Right ventricle myocardium inferior (tissue), 1 donor: ENCODE measurements at regions not wholly inside any gene's neighbourhood (a gene's known extent, or its start where the extent isn't known, plus 50 kb on each side); places are given as distances from the start of the nearest gene placed in this dataset.
A peak's percentile ranks its signal among the peaks of the same experiment; 100 is the strongest.

Source experiments
- ATAC-seq: fragments of 200-7000 bp; cut with Tn5 transposase; one replicate; pipeline ENCODE4 v1.9.1; 2020; ENCODE audit warnings: mild to moderate bottlenecking, moderate library complexity
- DNase-seq: peaks from one replicate; pipeline ENCODE4 v3.0.0; 2021; ENCODE audit errors: missing footprints
- intact Hi-C: fragments of 100-400 bp; cut with DNase I; formaldehyde crosslinking; loops from one replicate; pipeline ENCODE4 v1.11.0; 2022
- donor health status: DM: no; HTN: yes; CAD: no; lungs with severe emphysema.

DNA sequence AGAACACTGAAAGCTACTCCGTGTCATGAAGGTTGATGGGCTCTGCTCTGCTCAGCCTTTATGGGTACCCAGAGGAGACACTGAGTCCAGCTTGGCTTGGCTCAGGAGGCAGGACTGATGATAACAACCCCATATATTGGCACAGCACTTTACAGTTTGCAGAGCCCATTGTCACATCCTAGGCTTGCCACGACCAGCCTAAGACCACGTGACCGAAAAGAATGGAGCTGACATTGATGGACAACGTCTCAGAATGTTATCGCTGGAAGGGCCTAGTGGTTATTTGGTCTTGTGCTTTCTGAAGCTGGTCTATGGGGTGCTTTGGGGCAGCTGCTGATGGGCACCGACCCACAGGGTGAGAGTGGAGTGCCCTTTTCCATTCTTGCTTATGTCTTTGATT, 72.9 kb upstream of the RUNX3 start:
- DNase-seq, result no peak
- intact Hi-C loops, result no loop called here
- ATAC-seq, result no peak

DNA sequence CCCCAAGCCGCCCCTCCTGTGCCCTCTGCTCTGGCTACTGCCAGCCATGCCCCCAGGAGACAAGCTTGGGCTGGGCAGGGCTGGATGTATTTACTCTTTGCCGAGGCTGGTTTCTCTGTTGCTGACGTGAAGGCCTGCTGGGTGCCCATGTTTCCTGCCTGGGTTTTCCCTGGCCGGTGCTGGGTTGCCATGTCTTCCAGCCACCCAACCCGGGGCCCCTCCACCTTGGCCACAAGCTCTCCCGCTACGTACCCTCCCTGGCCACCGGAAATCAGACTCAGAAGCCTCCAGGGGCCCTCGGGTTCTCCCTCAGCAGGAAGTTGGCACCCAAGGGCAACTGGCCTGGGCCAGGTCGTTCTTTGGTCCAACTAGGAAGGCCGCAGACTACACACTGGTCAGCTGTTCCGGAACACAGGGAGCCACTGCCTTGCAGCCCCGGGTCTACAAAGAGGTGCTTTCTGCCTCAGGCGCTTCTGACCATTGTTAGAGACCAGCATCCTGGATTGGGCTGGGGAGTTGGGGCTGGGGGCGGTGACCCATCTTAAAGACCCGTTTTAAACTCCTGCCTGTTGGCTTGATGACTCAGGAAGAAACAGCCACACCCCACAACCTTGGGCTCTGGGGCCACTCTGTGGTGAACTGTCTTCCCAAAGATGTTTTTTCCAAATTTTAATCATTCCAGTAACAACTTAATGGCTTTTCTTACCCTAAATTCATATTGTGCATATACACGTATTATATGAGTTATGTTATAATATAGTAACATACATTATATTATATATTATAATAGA, 71.2 kb upstream of the RUNX3 start:
- ATAC-seq (no peak), DNase-seq (peak; percentile 6)
- intact Hi-C loops, result no loop called here

DNA sequence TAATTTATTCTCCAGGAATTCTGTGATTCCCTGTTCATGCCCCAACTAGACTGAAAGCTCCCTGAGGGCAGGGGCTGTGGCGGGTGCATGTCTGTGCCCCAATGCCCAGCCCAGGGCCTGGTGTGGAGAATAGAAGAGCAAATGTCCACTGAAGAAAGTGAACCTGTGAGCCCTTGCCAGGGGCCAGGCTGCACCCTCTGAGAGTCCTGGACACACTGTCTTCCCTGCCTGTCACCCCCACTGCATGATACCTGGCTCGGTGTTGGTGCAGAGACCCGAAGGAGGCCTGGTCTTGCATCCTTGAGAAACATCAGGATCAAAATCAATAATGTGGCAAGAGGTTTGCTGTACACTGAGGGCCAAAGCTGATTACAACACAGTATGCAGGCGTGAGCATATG, 69.8 kb upstream of the RUNX3 start:
- intact Hi-C loops, result no loop called here
- ATAC-seq (no peak), DNase-seq (peak; percentile 52)

DNA sequence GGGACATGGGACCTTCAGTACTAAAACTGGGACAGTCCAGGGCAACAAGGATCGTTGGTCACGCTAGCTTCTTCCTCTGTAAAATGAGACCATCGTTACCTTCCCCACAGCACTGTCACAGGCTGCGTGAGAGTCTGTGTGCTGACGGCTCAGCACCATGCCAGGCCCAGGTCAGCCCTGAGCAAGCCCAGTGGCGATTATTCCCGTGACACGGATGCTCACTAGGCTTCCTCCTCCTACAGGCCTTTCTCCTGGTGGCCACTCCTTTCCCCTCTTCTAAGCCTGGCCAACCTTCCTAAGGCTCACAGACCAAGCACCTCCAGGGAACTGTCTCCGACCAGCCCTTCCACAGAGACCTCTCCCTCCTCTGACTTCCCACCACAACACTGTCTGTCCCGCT, 69.3 kb upstream of the RUNX3 start:
- DNase-seq, result no peak
- no peak for ATAC-seq
- intact Hi-C loops, result no loop called here

DNA sequence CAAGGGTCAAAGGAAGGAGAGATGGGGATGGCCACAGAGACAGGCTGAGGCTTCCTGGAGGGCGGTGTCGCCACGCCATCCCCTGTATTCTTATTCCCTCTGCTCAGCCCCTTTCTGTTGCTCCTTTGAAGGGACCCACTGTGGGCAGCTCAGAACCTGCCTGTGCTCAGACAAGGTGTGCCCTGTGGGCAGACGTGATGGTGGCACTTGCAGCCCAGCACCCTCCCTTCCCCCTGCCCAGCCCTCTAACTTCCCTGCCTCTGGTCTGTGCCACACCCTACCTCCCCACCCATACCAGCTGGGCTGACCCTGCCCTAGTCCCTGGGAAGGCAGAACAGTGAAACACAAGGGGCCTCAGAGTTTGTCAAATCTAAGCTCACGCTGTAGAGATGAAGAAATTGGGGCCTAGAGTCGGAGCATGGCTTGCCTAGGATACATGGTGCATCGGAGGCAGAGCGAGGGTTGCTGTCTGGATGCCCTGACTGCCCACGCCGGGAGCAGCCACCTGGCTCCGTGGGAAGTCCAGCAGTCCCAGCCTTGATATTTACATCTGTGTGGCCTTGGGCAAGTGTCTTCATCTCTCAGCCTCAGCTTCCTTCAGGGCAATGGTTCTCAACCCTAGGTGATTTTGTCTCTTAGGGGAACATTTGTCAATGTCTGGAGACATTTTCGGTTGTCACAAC, 68.6 kb upstream of the RUNX3 start:
- intact Hi-C loops, result no loop called here
- ATAC-seq (no peak), DNase-seq (no peak)

DNA sequence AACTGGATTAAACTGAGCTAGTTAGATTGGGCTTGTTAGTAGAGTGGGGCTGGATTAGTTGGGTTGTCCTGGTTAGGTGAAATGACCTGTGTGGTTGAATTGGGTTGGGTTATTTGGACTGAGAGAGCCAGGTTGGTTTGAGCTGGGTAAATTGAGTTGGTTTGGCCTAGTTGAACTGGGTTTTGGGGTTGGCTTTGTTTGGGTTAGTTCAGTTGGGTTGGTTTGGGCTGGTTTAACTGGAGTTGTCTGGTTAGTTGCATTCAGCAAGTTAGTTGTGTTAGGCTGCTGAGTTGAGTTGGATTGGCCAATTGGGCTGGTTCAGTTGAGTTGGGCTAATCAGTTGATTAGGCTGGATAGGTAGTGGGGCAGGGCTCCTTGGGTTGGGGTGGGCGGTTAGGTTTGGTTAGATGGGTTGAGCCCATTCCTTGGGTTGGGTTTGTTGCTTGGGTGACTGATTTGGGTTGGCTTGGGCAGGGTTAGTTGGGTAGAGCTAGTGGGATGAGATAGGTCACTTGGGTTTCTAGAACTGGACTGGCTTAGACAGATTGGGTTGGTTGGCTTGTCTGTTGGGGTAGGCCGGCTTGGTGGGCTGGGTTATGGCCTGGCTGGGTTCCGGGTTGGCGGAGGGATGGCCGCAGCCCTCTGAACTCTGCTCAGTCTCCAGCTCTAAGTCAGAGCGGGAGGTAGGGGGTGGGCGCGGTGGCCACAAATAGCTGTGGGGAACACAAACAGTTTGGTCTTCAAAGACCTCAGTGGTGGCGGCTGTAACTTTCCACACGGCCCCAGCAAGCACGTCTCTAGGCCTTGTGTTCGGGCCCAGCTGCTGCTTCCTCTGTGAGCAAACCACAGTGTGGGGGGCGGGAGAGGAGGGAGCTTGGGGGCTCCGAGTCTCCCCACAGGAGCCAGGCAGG, 67.2 kb upstream of the RUNX3 start:
- DNase-seq (no peak), ATAC-seq (no peak)
- intact Hi-C loops, result no loop called here

DNA sequence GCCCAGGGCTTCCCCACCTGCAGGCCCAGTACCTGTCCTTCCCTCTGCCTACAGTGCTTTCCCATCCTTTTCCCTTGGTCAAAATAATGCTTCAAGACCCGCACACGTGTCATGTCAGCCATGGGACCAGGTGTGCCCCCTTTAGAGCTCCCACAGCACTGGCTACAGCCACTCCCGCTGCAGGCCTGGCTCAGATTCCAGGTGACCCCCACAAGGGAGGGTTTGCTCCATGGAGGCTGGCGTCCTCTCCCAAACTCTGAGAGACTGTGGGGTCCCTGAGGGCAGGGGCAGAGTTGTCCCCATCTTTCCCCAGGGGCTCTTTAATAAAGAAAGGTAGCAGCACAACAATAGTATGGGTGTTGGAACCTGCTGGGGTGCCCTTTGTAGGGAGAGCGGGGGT, 66.4 kb upstream of the RUNX3 start:
- no peak for ATAC-seq
- intact Hi-C loops, result no loop called here
- no peak for DNase-seq

DNA sequence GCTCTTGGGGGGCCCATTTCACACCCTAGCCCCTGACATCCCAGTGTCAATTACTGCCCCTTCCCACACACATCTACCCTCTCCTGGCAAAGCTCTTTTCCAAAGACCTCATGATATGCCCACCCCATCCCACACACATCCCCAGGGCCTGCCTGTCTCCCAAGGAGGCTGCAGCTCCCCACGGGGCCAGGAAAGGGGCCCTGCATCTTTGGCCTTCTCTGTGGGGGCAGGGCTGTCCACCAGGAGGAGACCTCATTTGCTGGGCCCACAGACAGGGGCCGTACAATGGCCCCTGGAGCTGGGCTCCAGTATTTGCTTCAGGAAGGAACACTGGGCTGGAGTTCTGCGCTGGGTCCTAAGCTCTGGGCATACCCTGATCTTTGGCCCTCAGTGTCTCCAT, 65.6 kb upstream of the RUNX3 start:
- intact Hi-C loops, result no loop called here
- no peak for ATAC-seq
- peak; percentile 35 for DNase-seq

DNA sequence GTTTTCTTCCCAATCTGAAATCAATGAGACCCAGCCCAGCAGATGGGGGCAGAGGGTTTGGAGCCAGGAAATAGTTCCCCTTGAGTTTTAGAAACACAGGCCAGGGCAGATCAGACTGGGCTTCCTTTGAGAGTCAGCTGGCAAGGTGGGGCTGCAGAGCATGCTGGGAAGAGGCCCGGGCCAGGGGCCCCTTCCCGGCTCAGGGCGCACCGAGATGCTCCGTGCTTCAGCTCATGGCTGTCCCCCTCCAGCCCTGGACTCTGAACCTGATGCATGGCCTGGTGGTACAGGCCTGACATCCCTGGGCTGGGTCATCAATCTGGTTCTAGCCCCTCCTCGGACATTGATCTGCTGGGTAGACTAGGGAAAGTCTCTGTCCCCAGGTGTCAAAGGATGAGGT, 65.1 kb upstream of the RUNX3 start:
- intact Hi-C loops, result no loop called here
- ATAC-seq, result no peak
- peak; percentile 11 for DNase-seq

DNA sequence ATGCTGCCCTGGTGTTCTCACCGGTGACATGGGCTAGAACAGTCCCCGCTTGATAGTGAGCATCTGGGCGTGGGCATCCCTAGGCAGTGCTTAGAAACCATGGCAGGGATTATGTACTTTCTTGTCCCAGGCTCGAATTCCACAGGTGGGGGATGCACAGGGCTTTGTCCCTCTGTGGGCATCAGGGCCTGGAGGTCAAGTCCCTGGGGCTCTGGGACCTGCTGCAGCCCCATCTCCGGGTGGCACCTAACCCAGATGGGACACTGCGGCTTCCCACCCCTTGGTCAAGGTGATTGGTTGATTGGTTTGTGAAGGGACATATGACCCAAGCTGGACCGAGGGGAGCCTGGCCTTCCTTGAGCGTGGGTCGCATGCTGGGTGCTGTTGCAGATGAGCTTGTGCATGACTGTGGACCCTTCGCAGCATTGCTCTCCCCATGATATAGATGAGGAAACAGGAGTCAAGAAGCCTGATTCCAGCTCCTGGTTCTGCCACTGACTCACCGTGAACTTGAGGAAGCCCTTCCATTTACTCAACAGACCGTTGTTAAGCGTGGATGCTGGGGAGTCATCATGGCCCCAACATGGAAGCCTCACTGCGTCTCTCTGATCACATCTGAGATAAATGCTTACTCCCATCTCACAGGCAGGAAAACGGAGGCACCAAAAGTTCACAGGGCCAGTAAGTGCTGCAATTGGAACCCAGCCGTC, 64.0 kb upstream of the RUNX3 start:
- ATAC-seq (no peak), DNase-seq (no peak)
- intact Hi-C loops, result no loop called here

DNA sequence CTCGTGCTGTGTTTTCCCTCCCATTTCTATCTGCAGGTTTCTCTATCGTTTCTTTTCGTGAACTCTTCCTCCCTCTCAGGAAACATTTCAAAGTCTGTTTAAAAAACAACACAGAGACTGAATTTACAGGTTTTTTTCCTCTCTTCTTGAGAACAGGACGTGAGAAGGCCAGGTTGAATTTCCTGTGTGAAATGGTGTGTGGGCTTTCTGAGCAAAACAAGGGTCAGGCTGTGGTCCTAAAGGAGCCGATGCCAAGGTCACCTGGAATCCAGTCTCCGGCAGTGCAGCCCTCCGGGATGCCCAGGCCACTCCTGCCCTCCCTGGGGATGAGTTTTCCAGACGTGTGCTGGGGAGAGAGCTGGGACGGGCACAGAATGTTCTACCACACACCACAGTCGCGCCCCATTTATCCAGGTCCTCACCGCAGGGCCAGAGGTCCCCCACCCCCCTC, 62.7 kb upstream of the RUNX3 start:
- DNase-seq (no peak), ATAC-seq (no peak)
- intact Hi-C loops, result no loop called here

DNA sequence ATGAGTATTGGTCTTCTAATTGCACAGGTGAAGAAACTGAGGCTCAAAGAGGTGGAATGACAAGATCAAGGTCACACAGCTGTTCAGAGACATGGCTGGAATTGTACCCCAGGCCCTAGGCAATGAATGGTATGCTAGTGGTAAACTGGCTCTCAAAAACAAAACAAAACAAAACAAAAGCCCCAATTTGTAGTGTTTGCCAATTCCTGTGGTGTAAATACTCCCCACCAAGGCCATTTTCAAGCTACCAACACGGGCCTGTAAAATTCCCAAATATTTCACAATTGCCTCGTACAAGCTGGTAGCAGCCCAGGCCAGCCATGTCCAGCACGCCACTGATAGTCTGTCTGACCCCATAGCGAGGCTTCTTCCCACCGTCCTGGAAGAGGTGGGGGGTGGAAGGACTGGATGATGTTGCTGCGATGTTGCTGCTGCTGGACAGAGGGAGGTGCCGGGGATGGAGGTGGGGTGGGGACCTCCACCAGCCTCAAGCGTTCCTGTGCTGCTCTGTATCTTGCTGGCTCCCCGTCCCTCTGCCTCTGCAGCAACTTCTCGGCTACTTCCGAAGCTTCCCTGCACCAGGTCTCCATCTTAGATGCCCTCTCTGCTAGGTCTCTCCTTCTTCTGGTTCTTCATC, 62.2 kb upstream of the RUNX3 start:
- ATAC-seq (no peak), DNase-seq (no peak)
- intact Hi-C loops, result no loop called here

DNA sequence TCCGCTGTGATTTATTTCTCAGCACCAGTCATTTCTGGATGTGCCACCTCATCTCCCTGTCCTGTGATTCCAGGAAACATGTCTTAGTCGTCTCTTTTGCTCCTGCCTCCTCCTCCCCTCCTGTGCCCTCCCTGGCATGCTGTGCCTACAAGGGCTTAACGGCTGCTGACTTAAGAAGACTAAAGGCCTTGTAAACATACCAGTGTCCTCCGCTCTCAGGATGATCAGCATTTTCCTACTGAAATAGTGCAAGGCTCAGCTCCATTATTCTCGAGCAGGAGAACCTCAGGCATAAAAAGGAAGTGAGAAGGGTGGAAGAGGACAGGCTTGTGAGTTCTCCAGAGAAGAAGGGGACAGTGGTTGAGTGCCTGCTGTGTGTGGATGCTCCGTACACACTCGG, 61.6 kb upstream of the RUNX3 start:
- intact Hi-C loops, result no loop called here
- ATAC-seq (peak; percentile 20), DNase-seq (no peak)

DNA sequence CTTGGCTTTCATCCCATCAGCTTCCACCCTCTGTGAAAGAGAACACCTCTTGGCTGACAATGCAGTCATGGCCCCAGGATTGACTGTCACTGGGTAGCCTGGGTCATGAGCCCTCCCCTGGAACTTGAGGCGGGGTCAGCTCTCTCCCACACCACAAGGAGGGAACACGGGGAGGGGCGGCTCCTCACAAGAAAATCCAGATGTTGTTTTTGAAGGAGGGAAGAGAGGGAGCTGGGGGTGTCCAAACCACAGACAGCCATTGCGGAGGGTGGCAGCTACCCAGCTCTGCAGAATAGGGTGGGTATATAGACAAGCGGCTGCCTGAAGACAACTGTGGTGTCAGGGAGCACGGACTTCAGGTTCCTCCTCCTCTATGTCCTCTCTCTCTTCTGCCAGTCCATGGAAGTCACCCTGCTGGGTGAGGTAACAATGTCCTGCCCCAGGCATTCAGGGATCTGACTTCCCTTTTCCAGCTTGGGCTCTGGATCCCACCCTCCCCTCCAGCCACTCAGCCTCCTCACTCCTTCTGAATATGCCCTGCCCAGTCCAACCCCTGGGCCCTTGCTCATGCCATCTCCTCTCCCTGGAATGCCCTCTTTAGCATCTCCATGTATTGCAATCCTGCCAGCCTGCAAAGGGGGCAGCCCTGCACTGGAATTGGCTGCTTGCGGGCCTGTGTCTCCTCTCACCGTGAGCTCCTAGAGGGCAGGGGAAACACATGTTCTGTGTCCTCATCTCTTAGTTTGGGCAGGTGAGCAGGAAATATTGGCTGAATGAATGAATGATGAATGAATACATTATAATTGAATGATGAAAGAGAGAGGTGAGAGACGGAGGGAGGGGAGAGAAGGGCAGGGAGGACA, 60.9 kb upstream of the RUNX3 start:
- ATAC-seq, result no peak
- intact Hi-C loops, result no loop called here

DNA sequence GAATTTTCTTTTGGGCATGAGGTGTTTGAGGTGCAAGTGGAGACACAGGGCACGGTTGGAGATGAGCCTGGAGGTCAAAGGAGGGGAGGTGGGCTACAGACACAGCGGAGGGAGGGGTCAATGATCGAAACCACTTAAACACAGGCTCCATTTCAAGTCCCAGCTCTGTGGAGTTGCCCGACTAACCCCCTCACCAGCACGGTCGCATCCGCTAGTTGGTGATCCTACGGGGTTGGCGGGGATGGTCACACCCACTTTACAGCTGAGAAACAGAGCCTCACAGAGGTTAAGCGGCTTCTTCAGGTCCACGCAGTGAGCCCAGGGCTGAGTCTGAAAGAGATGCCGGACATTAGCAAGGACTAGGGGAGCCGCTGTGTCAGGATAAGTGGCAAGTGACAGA, 60.1 kb upstream of the RUNX3 start:
- no peak for ATAC-seq
- no peak for DNase-seq
- intact Hi-C loops, result no loop called here

More for the DNA sequence above, 60.9 kb upstream of the RUNX3 start:
- no peak for DNase-seq

DNA sequence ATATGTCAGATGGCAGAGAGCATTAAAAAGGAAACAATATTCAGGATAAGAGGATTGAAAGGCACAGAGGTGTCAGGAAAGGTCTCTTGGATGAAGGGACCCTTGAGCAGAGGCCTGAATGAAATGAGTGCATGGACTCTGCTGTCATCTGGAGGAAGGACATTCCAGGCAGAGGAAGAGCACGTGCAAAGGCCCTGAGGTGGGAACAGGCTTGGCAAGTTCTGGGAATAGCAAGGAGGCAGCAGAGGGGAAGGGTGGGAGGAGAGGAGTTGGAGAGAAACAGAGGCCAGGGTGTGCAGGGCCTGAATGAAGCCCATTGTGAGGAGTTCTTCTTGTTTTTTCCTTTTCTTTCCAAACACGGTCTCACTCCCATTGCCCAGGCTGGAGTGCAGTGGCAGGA, 59.0 kb upstream of the RUNX3 start:
- intact Hi-C loops, result no loop called here

DNA sequence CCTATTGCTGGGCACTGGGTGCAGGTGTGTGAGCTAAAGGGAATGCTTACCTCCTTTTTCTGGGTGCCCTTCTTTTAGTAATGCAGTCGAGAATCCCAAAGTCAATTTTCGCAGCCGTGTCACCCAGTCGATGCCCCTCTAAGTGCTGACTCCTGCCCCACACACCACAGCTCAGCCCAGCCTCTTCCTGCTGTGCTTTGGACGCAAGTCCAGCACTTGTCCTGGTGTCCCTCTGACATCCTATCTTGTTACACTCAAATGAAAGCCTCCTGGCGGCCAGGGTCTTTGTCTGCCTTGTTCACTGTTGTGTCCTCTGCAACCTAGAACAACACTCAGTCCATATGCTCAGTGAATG, 58.5 kb upstream of the RUNX3 start:
- ATAC-seq (no peak), DNase-seq (no peak)
- intact Hi-C loops, result no loop called here

More for the DNA sequence above, 59.0 kb upstream of the RUNX3 start:
- no peak for ATAC-seq
- DNase-seq, result no peak
